GM18909 (cell line): ENCODE measurements at regions not wholly inside any gene's neighbourhood (a gene's known extent, or its start where the extent isn't known, plus 50 kb on each side); places are given as distances from the start of the nearest gene placed in this dataset.
"Not testable (repeated sequence)": the region's sequence is repeated elsewhere in the genome, so short reads cannot be mapped to it uniquely, and the experiment has no call there.

ENCODE experiments used
- ATAC-seq: cut with Tn5 transposase; IDR thresholded peaks from one replicate; pipeline ENCODE4 v1.9.1; 2021; ENCODE audit warnings: mild to moderate bottlenecking; ENCODE audit not compliant: unreplicated experiment, poor library complexity

DNA sequence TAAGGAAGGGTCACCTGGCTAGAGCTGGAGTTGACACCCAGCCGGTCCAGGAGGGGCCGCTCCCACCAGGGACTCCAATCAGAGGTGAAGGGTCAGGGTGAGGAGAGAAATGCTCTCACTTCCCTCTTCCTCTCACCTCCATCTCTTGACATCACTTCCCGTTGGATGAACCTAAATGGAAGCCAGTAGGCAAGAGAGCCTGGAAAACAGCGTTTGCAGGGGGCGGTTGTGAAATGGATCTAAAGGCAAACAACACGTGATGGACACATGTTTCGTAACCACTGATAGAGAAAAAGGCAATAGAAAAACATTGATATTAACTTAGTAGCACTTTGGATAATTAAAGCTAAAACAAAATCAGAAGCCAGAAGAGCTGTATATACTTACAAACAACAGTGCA lies 105.6 kb upstream of the FOXA2 start:
- no peak for ATAC-seq

DNA sequence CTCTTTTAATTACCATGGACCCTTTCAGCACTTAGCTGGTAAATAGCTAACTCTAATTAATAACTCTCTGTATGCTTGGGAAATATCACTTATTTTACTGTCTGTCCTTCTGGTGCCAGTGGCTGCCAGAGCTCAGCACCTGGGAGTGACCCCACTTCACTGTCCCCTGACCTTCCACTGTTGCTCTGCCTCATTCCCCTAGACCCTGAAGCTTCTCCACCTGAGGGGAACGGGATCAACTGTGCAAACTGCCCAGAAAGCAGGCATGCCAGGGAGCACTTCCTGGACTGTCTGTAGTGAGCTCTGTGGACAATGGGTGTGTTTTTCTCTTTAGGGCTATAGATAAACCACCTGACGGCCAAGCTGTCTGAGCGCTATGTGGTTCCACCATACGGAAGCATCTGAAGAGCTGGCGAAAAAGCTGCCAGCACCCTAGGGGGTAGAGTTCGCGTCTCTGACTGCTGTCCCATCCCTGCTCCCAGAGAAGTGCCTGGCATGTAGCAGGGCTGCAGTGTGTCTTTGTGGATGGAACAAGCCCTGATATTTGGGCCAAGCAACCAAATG lies 106.3 kb upstream of the FOXA2 start:
- ATAC-seq = no peak

DNA sequence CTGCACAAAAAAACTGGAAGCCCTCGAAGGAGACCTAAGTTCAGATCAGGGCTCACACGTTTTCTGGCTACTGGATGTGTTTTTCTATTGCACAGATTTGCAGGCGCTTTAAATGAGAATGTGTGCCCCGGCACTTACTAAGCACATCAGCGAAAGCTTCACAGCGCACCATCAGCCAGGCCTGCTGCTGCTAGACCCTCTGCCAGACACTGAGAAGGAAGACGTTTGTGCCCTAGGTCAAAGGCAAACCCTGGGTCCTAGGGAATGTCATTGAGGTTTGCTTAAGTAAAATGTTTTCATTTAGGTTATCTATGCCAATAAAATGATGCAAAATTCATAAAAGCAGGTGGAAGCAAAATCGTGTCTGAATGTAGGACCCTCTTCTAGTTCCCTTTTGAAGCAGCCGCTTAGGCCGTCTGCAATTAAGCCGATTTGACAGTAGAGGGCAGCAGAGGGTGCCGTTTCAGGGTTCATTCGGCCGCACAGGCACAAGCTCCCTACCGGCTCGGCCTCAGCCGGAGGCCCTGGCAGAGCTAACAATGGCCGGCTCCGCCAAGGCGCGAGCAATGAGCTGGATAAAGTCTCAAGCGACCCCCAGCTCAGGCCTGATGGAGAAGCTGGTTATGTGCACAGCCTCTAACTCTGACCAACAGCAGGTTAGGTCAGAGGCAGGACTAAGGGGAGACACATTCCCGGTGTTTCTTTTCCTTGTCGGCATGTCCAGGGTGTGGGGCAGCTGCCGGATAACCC lies 107.2 kb upstream of the FOXA2 start:
- peak; percentile 72 for ATAC-seq

DNA sequence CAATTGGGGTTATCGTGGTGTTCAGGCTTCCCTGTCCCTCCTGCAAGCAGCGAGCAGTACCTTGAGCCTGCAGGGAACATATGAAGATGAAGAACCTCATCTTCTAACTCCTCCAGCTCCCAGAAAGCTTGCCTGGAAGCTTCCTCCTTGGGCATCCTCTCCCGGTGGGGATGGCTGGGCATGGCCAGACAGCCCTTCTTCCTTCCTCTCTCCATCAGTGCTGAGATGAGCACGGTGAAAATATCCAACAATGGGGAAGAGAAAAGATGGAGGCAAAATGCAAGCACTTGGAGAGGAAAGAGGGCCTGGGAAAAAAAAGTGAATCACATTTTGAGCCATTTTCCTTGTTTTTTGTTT lies 107.7 kb upstream of the FOXA2 start:
- no peak for ATAC-seq

DNA sequence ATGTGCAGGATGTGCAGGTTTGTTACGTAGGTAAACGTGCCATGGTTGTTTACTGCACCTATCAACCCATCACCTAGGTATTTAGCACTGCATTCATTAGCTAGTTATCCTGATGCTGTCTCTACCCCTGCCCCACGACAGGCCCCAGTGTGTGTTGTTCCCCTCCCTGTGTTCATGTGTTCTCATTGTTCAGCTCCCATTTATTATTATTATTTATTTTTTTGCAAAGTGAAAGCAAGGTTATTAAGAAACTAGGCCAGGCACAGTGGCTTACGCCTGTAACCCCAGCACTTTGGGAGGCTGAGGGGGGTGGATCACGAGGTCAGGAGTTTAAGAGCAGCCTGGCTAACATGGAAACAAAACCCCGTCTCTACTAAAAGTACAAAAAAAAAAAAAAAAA lies 108.2 kb upstream of the FOXA2 start:
- ATAC-seq = not testable (repeated sequence)

DNA sequence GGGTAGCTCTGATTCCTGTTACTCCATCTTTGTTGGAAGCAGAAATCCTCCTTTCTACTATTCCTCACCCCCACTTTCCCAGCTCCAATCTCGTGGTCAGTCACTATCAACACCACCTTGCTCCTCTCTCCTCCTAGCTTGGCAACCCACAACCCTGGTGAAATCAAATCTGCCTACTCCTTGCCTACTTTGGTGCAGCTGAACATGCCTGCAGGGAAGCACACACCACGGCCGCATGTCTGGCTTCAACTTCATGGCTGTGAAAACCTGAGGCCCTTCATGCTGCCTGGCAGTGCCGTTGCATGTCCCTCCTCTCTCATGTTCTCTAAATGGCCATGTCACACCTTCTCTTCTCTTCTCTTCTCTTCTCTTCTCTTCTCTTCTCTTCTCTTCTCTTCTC lies 112.4 kb upstream of the FOXA2 start:
- ATAC-seq = no peak

DNA sequence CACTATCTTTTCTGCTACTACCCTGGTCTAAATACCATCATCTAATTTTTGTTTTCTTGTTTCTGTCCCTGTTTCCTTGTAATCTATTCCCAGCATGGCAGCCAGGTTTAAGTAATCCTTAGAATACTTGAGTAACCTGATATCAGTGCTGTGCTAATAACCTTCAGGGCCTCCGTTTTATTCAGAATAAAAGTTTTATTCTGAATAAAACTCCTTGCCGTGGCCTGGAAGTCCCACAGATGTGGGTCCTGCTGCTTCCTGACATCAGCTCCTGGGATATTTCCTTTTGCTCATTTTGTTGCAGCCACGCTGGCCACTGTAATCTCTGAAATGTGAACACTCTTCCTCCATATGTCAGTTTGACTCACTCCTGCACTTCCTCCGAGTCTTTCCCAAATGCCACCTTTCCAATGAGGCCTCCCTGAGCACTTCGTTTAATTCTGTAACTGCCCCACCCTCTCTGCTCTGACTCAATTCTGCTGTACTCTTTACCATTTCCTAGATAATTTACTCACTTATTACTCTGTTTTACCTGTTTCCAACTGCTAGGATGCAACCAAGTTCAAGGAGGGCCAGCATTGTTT lies 114.0 kb upstream of the FOXA2 start:
- no peak for ATAC-seq

DNA sequence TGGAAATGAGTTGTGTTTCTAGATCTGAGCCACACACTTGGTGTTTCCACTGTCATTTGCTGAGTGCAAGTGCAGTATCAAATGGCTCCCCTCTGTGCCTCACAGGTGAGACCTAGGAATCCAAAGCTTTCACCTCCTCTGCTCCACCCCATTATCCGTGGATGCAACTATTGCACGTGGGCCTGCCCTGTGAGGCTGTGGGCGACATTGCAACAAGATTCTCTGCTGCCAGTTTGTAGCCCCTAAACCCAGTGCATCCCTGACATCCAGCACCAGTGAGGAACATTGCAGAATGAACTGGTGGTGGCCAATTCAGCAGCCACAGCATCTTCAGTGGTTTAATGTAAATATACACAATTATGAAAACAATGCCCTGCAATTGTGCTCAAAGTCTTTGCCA lies 115.0 kb upstream of the FOXA2 start:
- no peak for ATAC-seq

DNA sequence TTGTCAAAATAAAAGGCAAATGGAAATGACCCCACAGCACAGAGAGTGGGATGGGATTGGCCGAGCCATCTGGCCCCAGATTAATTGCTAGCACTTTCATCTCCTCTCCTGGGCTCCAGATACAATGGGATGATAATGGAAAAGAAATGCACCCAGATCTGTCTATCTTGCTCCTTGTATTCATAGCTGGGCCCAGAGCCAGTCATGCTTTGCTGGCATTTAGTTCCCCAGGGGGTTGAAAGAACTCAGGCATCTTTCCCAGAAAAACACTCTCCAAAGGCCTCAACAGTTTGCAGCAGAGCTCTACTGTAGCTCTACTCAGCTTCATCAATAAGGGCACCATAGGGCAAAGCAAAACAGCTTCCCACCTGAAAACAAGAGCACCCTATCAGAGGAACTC lies 116.0 kb upstream of the FOXA2 start:
- no peak for ATAC-seq

DNA sequence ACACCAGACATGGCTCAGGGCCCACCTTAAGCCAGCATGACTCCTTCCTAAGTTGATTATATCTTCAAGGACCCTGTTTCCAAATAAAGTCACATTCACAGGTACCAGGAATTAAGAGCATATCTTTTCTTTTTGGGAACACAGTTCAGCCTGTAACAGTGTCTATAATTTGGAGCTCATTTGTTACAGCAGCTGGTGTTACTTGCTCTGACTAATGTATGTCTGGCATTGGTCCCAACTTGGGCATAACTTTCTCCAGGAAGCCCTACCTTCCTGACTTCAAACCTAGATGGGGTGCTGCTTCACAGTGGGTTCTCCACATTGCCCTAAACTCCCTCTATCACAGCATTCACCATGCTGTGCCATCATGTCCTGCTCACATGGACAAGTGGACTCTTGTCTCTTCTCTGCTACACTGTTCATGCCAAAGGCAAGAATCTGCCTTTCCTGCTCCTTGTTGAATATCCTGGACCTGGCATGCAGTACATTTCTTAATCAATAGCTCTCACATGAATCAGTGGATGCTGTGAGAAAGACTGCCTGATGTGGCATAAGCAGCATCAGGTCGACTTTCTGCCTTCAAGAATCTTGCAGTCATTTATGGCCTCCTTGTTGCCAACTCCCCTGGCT lies 117.4 kb upstream of the FOXA2 start:
- no peak for ATAC-seq

DNA sequence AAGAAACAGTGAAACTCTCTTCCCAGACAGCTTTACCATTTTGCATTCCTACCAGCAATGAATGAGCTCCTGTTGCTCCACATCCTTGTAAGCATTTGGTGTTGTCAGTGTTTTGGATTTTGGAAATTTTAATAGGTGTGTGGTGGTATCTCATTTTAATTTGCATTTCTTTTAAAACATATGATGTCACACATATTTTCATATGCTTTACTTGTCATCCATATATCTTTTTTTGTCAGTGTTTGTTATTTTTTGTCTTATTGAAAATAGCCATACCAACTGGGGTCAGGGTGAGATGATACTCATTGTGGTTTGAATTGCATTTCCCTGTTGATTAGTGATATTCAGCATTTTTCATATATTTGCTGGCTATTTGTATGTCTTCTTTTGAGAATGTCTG lies 119.5 kb upstream of the FOXA2 start:
- no peak for ATAC-seq

DNA sequence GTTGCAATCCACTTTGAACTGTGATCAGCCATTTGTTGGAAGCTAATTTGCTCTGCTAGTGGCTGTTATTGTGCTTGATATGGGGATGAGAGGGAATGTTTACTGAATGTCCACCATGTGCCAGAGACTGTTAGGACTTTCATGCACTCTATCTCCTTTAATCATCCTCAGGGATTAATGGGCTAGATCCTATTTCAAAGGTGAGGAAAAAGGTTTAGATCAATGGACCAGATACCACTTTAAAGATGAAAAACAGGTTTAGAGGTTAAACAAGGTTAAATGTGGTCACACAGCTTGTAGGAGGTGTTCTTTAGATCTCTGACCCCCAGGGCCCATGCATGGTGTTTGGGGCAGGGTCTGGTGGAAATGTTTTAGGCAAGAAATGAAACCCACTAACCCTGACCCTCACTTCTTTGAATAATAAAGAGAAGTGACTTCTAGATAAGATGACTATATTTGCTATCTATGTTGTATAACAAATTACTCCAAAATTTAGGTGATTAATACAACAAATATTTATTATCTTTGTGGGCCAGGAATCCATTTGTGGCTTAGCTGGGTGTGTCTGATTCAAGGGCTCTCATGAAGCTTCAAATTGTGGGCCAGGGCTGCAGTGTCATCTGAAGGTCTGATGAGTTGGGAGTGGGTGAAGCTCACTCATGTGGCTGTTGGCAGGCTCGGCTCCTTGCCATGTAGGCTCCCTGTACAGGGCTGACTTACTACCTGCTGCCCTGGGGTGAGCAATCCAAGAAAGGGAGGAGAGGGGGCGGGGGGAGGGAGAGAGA lies 127.8 kb upstream of the FOXA2 start:
- ATAC-seq = no peak

DNA sequence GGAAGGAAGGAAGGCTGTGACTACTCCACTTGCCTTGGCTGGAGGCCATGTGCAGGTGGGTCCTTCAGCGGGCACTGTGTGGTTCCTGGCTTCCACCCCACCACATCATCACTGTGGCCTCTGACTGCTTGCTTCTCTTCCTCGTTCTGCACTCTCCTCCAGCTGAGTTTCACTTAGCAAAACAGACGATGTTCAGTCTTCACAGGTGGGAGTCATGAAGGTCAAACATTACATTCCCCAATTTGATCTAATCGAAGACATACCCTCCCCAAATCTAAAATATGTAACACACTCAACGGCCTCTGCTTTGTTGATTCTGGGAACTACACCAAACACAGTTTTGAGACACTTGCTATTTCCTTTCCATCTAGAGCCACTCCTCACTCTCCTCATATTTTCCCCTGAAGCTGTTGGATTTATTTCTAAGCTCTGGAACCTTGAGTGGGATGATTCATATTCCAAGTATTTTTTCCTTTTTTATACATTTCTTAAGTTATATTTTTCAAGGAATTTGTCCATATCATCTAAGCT lies 132.5 kb upstream of the FOXA2 start:
- ATAC-seq = no peak

DNA sequence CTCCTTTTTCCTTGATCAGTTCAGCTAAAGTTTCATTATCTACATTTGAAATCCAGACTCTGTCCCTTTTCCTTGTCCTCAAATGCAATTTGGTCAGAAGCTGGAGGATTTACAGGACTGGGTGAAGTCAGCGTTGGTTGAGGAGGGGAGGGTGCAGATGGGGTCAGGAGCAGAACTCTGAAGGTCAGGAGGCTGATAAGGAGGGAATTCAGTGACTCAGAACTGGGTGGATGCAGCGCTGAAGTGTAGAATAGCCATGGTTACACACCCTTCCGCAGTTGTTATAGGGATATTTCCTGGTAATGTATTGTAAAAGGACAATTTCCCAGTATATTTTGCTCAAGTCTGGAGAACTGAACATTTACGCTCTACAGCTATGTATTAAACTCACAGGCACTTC lies 133.1 kb upstream of the FOXA2 start:
- ATAC-seq = no peak

DNA sequence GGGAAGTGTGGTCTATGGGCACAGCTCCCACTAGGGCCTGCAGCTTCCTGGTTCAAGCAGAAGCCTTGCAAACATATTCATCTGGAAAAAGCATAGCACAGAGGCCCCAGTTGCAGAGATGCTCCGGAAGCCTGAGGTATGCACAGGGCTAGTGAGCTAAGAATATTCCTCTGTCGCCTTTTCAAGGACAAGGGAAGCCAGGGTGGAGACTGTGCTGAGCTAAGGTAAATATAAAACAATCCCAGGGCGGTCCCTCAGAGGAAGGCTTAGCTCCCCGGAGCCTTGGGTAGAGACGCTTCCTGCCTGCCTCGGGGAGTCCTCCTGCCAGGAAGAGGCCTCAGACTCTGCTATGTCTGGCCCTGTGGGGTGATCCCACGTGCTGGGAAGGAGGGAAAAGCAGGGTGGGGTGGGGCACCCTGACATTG lies 134.8 kb upstream of the FOXA2 start:
- no peak for ATAC-seq

DNA sequence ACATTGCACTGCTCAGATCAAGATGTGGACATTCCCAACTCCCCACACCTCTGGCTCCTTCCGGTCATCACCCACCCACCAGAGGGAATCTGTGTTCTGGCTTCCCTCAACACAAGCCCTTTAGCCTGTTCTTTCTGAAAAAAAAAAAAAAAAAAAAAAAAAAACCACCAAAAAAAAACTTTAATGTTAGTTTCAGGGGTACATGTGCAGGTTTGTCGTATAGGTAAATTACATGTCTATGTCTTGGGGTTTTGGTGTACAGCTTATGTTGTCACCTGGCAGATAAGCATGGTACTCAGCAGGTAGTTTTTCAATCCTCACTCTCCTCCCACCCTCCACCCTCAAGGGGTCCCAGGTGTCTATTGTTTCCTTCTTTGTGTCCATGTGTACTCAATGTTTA lies 135.8 kb upstream of the FOXA2 start:
- no peak for ATAC-seq

DNA sequence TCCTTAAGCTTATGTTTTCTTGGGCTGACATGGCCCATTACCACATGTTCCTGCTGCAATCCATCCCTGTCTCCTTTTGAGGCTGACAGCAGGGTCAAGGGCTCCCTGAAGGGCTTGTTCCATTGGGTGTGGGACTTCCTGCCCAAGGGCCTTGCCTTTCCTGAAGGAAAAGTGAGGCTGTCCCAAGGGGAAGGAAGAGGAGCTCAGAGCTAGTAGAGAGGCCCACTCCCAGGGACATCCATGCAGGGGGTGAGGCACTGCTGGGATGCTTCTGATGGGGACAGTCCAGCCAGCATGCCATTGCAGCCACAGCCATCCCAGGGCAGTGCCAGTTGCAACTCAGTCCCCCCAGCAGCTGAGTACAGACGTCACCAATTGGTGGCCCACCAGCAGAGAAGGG lies 138.4 kb upstream of the FOXA2 start:
- no peak for ATAC-seq

DNA sequence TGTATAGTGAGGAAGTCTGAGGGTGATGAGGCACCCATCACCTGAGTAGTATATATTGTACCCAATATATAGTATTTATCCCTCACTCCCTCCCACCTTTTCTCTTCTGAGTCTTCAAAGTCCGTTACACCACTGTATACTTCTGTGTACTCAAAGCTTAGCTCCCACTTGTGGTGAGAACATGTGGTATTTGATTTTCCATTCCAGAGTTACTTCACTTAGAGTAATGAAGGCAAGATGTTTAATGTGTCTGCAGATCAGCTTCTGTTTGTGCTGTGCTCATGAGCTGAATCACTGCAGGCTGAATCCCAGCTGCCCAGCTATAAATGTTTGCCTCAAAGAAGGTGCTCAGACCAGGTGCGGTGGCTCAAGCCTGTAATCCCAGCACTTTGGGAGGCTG lies 139.3 kb upstream of the FOXA2 start:
- ATAC-seq = no peak

DNA sequence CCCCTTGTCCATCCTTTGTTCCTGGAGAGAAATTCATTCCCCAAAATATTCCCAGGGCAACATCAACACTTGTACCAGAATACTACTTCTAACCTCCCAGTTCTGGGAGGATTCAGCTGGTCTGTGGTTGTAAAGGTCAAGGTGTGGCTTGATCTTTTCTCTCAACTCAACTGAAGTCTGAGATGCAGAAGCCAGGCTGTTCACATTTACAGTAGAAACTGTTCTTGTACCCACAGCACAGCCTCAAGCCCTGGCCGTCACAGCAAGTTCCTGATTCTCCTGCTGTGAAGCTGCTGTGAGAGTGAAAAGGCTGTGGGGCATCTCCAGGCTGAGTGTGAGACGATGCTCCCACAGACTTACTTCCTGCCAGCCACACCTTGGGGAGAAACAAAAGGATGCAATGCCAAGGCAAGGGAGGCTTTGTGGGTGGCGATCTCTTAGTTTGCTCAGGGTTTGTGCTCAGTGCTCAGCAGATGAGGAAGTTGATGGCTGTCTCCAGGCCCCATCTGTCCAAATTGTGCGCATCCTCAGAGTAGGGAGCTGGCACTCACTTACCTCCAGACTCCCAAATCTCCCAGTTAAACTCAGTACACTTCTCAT lies 143.9 kb upstream of the FOXA2 start:
- ATAC-seq = no peak

DNA sequence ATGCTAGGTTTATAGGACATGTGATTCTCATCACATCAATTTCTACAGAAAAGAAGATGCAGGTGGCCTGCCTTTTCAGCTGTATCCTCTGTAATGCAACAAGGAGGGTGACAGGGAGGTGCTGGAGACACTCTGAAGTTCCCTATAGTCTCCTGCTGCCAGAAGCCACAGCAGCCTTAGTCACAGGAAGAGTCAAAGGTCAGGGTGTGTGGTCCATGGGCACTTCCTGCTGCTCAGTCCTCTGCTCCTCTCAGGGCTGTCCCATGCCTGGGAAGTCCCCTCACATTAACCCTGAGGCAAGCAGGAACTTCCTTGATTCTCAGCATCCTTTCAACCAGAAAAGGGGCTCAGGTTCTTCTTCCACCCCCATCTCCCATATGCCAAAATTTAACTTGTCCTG lies 144.8 kb upstream of the FOXA2 start:
- ATAC-seq = no peak
